GM12872 (cell line): ENCODE measurements at regions not wholly inside any gene's neighbourhood (a gene's known extent, or its start where the extent isn't known, plus 50 kb on each side); places are given as distances from the start of the nearest gene placed in this dataset.

ENCODE experiments used
- CTCF ChIP-seq: IDR thresholded peaks from 3 replicates; pipeline ENCODE4 v1.5.1; 2011; ENCODE audit warnings: low read depth, mild to moderate bottlenecking, low read length, moderate library complexity; ENCODE audit not compliant: insufficient read depth

- no peak for TF ChIP-seq CTCF
These were observed 486.9 kb upstream of the ITGA1 start for GRCh38 chr5:52300703-52301372.

- no peak for TF ChIP-seq CTCF
These were observed 459.4 kb upstream of the ITGA1 start for GRCh38 chr5:52328220-52328806.

- no peak for TF ChIP-seq CTCF
These were observed 456.0 kb upstream of the ITGA1 start for GRCh38 chr5:52331725-52332124.

- TF ChIP-seq CTCF: no peak
These were observed 453.3 kb upstream of the ITGA1 start for GRCh38 chr5:52334367-52334766.

- no peak for TF ChIP-seq CTCF
These were observed 448.4 kb upstream of the ITGA1 start for GRCh38 chr5:52339285-52339684.

GRCh38 chr5:52342361-52342760 lies 445.4 kb upstream of the ITGA1 start:
- no peak for TF ChIP-seq CTCF

GRCh38 chr5:52356311-52356918 lies 431.3 kb upstream of the ITGA1 start:
- TF ChIP-seq CTCF: peak; percentile 56
